H1 (cell line): ENCODE measurements at regions not wholly inside any gene's neighbourhood (a gene's known extent, or its start where the extent isn't known, plus 50 kb on each side); places are given as distances from the start of the nearest gene placed in this dataset.

Source experiments
- GABPA ChIP-seq: IDR thresholded peaks from 2 replicates; pipeline ENCODE4 v1.6.1; 2011; ENCODE audit warnings: mild to moderate bottlenecking, low read length, moderate library complexity, borderline replicate concordance; ENCODE audit not compliant: insufficient read depth
- TAF7 ChIP-seq: optimal IDR thresholded peaks from 2 replicates; pipeline ENCODE3; 2011; ENCODE audit warnings: low read depth, mild to moderate bottlenecking, inconsistent platforms, low read length, moderate library complexity, borderline replicate concordance

DNA sequence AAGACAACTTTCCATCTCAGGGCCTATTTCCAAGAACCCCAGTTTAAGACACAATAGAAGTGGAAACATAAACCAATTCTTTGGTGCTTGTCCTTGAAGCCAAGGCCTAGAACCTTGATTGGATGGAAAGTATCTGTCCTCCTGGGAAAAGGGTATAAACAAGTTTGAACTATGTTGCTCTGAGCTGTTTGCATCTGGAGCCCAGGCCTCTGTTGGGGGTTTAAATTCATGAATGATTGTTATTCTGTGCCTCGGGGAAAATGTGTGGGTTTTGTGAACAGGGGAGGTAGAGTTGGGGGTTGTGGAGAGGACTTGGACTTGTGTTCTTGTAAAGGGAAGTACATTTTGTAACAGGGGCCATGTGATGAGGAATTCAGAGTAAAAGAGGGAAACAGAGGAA lies 406.1 kb downstream of the SLC4A3 start (continued):
- no peak for TF ChIP-seq TAF7
- no peak for TF ChIP-seq GABPA
